Lung microvascular endothelial cell (primary cell): ENCODE measurements at regions not wholly inside any gene's neighbourhood (a gene's known extent, or its start where the extent isn't known, plus 50 kb on each side); places are given as distances from the start of the nearest gene placed in this dataset.

Source experiments
- DNase-seq, 2 donors: peaks; one replicate each; pipeline versions ENCODE4 v3.0.0 to v3.0.0-alpha.2; 2010; ENCODE audit warnings: low read depth in 2 of 2

DNA sequence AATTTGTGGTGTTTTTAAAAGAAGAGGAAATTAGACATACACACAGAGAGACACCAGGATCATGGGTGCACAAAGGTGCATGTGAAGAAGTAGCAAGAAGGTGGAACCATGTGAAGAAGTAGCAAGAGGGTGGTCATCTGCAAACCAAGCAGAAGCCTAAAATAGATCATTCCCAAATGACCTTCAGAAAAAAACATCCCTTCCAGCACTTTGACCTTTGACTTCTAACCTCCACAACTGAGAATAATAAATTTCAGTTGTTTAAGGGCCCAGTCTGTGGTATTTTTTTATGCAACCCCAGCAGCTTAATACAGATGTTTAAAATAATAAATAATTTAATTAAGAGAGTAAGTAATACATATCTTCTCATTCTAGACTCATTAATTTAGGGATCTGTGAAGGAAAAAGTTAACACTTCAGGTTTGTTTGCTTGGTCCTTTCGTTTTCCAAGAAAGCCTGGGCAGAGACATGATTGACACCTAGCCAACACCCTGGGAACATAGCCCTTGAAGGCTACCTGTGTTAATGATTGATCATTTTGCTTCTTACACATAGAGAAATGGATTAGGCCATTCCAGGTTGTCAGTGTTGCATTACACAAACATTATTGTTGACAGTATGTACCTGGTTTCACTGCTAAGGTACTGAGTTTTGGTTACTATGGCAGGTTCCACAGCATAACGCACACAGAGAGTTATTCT is 1331.2 kb upstream of the GBE1 start:
- no peak for DNase-seq

DNA sequence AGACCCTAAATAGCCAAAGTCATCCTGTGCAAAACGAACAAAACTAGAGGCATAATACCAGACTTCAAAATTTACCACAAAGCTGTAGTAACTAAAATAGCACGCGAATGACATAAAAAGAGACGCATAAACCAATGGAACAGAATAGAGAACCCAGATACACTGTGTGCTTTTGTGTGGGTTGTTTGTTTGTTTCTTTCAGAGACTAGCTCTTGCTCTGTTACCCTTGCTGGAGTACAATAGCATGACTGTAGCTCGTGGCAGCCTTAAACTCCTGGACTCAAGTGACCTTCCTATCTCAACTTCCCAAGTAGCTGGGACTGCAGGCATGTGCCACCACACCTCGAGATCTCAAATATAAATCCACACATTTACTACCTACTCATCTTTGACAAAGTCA is 1314.6 kb upstream of the GBE1 start:
- DNase-seq, result no peak

DNA sequence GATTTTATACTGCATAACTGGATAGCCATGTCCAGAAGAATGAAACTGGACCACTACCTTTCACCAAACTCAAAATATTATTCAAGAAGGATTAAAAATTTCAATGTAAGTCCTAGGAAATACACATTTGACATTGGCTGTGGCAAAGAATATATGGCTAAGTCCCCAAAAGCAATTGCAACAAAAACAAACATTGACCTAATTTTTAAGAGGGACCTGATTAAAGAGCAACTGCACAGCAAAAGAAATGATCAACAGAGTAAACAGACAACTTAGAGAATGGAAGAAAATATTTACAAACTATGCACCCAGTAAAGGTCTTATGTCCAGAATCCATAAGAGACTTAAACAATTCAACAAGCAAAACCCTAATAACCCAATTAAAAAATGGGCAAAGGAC is 1313.0 kb upstream of the GBE1 start:
- DNase-seq, result no peak

DNA sequence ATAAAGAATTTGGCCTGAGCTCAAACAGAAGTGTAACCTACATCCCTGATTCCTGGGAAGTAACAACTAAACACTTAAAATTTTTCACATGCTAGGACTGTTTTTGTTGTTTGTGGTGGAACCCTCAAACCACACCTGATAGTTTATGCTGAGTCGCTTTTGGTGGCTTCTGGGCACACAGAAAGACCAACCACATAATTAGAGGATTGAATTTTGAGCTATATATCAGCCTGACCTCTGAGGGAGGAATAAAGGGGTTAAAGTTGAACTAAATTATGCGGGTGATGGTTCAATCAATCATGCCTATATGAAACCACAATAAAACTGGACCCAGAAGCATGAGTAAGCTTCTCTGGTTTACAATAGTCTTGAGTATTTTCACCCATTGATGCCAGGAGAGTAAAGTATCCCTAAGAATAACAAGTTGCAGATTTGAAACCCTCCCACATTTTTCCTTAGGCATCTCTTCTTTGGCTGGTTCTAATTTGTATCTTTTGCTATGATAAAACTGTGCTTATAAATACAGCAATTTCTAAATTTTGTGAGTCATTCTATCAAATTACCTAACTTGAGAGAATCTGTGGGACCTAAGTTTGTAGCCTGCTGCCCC is 1304.5 kb upstream of the GBE1 start:
- no peak for DNase-seq

DNA sequence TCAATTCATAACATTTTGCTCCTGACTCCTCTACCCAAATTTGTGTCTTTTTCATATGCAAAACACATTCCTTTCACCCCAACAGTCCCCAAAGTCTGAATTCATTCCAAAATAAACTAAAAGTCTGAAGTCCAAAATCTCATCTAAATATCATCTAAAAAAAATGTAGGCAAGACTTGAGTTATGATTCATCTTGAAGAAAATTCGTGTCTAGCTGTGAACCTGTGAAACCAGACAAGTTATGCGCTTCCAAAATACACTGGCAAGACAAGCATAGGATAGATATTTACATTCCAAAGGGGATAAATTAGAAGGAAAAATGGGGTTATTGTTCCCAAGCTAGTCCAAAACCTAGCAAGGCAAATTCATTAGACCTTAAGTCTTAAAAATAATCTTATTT is 1302.0 kb upstream of the GBE1 start:
- no peak for DNase-seq

DNA sequence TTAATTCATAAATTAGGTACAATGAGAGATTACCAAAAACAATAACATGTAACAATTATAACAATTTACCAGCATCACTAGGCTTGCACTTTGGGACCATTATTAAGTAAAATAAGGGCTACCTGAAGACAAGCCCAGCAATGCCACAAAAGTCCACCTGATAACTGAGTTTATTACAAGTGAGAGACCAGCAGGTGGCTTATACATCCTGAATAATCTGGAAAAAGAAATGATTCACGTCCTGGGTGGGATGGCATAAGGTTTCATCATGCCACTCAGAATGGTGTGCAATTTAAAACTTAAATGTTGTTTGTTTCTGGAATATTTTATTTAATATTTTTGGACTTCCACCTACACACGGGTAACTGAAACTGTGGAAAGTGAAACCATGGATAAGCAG is 1287.1 kb upstream of the GBE1 start:
- DNase-seq, result no peak

DNA sequence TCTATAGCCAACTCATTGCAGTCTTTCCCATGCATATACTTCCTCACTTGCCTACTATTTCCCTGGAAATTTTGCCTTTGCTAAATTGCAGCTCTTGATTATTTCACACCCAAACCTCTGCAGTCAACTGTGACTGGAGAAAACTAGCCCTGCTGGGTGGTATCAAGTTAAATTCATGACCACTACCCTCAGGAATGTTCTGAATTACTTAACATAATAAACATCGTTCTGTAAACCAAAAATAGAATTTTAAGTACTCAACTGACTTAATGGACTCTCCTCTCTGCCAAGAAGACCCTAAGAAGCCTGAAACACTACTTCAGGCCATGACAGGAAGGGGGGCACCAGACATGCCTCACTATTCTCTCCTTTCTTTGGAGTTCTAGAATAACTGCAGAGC is 1278.0 kb upstream of the GBE1 start:
- DNase-seq, result no peak

DNA sequence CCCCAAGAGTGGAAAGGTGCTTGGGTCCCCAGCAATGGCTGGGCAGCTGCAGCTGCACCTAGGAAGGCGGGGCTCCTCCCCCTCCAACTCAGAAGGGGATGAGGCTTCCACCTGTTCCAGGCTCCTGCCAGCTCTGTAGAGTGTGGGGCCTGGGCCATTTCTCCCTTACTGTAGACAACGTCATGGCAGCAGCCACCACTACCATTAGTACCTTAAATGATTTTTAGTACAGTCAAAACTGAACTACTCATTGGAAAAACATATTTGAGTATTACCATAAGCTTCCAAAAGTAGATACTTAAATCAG is 1274.2 kb upstream of the GBE1 start:
- no peak for DNase-seq

DNA sequence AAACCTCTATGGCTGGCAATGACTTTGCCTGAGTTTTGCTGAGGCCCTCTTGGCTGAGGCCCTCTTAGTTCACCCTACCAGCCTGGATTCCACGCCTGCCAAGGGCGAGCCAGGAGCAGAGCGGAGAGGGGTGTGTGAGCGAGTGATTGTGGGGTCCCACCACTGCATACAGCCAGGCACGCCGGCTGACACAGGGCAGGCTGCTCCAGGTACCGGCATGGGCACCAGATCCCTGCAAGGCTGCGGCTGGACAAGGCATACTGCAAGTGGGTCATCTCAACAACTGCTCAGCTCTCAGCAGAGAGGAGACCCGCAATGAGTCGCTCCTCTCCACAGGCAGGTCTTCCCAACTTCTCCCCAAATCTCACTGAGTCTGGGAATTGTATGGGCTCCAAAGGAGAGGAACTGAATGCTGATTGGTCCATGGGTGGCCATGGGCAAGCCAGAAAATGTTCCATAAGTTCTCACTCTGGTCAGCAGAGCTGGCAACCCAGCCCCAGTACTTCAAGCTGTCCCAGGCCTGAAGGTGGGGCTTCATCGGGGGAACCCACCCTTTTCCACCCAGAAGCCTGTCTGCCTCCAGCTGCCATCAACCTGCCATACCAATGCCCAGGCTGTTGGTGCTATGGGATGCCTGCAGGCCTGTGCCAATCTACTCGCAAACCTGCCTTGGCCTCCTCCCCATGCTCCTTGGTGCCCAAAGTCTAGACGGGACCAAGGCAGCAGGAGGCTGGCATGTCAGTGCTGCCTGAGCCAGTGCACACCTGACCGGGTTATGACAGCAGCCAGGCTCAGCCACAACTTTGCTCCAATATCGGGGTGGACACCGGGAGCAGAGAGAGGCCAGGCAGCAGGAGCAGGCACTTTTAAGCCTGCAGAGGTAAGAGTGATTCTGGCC is 1273.6 kb upstream of the GBE1 start:
- DNase-seq, result peak in 1 of 2 donors; percentile 1

DNA sequence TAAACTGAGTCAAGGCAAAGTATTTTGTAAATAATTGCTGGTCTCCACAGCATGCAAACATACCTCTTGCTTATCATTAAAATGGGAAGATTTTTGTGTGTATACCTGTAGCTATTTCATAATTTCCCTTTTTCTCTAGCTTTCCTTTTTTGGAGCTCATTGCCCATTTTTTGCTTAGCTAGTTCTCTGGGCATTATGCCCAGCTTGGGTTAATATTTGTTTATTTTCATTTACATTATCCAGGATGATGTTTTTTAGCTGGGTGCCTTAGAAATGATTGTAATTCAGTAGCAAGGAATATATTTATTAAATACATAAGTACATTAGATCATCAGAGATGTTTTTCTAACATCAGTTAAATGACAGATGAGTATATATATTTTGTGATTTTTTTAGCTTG is 1271.7 kb upstream of the GBE1 start:
- DNase-seq, result no peak

DNA sequence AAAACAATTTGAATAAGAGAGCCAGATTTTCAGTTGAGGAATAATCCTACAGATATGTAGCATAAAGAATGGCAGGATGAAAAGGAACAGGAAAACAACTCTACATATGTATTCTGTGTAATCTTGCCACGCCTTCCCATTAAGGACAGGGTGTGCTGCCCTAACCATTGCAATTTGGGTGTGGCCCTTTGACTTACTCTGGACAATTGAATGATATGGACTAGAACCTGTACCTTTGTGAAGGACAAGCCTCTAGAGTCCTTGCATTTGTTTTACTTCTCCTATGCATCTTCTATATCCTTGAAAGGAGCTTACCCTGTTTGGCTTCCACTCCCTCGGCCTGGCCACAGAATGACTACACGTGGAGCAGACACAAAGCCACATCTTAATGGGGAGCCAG is 1261.6 kb upstream of the GBE1 start:
- no peak for DNase-seq

DNA sequence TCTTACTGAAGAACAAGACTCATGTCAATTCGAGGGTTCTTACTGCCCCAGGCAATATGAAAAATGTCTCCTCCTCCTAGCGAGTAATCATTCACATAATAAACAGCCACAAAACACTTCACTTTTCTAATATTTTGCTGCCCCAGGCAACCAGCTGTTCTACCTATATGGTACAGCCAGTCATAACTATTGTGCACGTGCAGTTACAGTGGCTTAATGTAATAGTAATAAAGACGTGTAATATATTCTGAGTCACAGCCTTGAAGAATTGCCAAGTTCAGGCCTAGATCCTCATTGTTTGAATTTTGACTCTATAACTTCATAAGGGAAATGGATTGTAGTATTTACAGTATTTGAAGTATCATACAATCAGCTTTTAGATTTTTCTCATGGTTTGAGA is 1250.0 kb upstream of the GBE1 start:
- DNase-seq, result no peak

DNA sequence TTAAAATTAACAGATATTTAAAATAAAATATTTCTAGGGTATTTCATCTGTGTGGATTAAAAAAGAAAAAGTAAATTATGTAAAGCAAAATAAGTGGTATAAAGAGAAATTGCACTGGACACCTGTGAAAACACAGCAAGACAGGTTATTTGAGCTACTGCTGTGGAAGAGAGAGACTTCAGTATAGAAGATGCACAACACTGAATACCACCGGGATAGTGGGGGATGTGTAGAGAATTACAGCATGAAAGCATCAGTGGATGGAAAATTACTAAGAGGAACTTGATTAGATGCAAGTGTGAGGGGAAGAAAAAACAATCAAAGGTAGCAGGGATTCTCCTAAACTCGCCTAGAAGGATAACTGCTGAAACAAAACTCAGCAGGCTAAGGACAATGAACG is 1242.5 kb upstream of the GBE1 start:
- no peak for DNase-seq

DNA sequence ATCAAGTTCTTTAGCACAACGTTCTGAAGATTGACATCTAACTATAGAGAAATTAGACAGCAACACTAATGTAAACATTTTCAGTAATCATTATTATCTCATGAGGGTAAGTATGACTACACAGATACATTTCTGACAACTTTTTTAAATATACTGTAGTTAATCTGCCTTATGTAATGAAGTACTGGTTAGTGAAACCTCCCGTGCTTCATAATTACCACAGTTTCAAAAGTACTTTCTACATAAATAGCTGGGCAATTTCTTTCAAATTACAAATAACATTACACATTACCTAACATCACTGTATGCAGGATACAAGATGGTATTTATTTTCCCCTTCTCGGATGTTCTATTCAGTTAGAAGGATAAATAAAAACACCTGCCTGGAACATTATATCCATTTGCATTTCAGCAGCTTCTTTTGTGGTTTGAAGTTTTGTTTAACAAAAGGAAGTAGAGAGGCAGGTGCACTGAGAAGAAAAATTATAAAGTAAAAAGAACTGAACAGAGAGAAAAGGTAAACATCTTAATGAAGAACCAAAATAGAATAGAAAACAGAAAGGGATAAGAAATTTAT is 1241.5 kb upstream of the GBE1 start:
- DNase-seq, result no peak

DNA sequence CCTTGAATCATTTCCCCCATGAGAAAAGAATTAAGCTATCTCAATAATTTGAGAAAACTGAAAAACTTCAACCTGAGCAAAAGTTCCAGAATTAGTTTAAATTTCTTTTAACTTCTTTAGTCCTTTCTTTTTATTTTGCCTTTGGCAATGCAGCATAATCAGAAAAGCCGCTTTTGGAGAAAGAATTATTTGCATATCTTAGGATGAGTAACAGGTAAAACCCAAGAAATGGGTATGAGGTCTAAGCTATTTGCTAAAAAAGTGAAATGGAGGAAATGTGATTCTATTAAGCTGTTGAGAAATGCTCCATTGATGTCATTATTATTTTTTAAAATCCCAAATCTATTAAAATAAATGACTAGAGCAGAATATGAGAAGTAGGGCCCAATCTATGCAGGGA is 1238.3 kb upstream of the GBE1 start:
- no peak for DNase-seq

DNA sequence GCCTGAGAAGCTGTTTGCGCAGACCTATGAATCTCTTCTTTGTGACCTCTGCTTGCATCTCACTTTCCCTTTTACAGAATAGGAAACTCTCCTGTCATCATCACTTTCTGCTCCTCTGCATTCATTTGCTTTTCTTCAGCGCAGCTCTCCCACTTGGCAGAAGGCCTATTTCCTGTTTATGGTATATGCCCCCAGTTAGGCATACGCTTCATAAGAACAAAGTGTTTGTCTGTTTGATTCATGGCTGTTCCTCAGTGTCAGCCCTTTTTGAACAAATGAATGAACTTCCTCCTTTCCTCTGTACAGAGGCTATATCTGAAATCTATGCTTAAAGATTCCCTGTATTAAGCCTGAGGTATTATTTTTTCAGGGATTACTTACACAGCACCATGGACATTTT is 1216.9 kb upstream of the GBE1 start:
- no peak for DNase-seq

DNA sequence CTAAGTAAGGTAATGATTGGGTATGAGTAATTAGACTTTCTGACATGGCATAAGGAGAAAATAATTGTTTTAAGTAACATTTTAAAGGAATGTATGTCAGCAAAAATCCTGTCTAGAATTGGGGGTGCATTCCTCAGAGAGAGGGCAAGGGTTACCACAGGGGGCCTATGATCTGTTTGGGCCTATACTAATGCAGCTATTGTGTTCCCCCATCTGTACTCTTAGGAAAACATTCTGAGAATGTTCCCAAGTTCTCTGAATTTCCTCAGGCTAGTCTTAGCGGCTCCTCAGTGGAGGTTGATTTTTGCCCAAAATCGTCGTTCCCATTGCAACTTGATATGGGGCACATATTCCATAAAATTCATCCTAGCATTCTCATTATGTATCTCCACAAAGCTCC is 1216.4 kb upstream of the GBE1 start:
- DNase-seq, result no peak

DNA sequence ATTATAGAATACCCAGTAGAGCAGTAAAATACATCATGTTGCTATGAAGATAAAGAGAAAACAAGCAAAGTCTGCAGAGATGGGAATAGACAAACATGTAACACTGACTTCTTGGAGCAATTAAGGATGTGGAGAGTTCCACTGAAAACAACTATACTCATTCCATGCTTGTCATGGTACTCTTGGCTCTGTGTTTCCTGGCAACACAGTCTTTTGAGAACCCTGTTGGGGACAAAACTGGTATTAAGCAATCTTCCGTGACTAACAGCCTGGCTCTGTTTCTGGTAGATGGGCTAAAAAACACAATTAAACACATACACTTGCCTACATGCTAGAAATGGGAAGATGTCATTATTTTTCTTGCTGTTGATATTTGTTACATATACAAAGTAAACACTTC is 1212.3 kb upstream of the GBE1 start:
- DNase-seq, result no peak

DNA sequence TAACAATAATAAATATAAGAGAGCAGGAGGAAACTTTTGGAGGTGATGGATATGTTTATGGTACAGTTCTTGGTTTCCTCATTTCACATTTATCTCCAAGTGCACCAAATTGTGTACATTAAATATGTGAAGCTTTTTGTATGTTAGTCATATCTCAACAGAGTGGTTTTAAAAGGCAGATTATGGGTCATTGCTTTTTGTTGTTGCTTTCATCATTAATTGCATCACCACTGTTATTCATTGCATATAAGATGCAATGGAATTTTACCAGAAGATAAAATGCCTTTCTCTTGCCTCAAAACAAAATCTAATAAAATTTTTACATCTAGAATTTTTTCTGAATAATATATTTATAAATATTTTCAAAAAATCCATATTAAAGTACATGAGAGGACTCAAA is 1198.9 kb upstream of the GBE1 start:
- DNase-seq, result no peak

DNA sequence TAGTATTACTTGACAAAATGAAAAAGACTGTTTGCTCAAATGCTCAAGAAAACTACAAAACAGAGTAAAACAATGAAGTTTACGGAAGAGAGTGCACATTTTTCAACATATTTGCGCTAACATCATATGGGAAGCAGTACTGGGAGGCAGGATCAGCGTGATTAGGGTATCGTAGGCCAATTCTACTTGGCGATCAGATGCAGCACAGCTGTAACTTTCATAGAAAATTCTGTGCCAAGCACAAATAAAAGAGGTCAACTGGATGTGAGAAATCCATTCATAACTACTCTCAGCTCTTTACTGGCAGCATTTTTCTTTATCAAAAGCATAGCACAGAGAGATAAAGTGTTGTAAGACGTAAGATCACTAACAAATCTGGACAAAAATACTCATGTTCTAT is 1196.3 kb upstream of the GBE1 start:
- DNase-seq, result no peak

DNA sequence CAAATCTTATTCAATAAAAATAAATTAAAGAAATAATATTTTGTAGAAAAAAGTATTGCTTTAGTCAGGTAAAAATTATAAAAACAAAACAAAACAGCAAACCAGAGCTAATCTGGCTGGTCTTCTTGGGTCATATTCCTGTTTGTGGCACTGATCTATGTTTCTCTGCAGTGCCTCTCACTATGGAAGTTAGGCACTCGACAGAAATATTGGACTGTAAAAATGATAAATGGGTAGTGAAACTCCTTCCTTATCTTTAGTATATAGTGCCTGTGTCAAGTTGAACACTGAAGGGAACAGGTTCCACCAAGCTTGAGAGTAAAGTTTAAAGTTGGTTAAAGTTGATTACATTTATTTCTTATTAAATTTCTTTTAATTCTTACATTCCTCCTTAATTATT is 1195.6 kb upstream of the GBE1 start:
- no peak for DNase-seq

DNA sequence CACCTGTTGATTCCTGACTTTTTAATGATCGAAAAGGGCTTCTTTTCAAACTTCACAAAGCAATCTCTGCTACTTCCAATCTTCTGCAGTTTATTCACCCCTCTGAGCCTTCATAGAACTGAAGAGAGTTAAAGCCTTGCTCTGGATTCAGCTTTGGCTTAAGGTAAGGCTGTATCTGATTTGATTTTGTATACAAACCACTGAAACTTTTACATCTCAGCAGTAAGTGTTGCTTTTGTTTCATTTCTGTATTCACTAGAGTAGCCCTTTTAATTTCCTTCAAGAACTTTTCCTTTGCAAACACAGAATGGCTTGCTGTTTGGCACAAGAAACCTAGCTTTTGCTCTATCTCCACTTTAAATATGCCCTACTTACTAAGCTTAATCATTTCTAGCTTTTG is 1193.0 kb upstream of the GBE1 start:
- DNase-seq, result no peak

DNA sequence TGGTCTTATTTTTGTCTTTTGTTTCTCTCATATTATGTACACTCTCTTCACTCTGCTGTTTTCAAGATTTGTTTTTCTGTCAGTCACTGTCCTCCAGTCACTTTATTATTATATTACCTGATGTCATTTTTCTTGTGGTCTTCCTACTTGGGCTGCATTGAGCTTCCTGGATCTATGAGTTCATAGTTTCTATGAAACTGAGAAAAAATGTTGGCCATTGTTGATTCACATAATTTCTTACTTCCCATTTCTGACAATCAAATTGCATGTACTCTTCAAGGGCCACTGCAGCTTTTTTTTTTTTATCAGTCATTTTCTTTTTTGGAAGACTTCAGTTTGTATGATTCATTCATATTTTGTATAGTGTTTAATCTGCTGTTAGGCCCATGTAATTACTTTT is 1180.6 kb upstream of the GBE1 start:
- DNase-seq, result no peak
